WTC11 (cell line): ENCODE measurements at regions not wholly inside any gene's neighbourhood (a gene's known extent, or its start where the extent isn't known, plus 50 kb on each side); places are given as distances from the start of the nearest gene placed in this dataset.

ENCODE experiments used
- CREB1 ChIP-seq: sonication (generic); formaldehyde crosslinking; IDR thresholded peaks from 2 replicates; pipeline ENCODE4 v1.8.0; 2023; ENCODE audit warnings: mild to moderate bottlenecking, missing genetic modification reagents
- ELF4 ChIP-seq: sonication (generic); formaldehyde crosslinking; IDR thresholded peaks from 2 replicates; pipeline ENCODE4 v1.8.1; 2022; ENCODE audit warnings: low read depth, mild to moderate bottlenecking, moderate library complexity, missing genetic modification reagents
- FOXK1 ChIP-seq: sonication (generic); formaldehyde crosslinking; IDR thresholded peaks from 2 replicates; pipeline ENCODE4 v1.8.0; 2022; ENCODE audit warnings: mild to moderate bottlenecking, moderate library complexity, missing genetic modification reagents
- FOXP1 ChIP-seq: sonication (generic); formaldehyde crosslinking; IDR thresholded peaks from 2 replicates; pipeline ENCODE4 v1.8.0; 2022; ENCODE audit warnings: missing genetic modification reagents, mild to moderate bottlenecking, moderate library complexity, borderline replicate concordance
- JUN ChIP-seq: sonication (generic); formaldehyde crosslinking; IDR thresholded peaks from 2 replicates; pipeline ENCODE4 v1.8.0; 2023; ENCODE audit warnings: mild to moderate bottlenecking, missing genetic modification reagents
- NR1H2 ChIP-seq: sonication (generic); formaldehyde crosslinking; IDR thresholded peaks from 2 replicates; pipeline ENCODE4 v1.9.0; 2021; ENCODE audit warnings: mild to moderate bottlenecking, moderate library complexity, missing genetic modification reagents
- RELA ChIP-seq: sonication (generic); formaldehyde crosslinking; IDR thresholded peaks from 2 replicates; pipeline ENCODE4 v1.8.1; 2022; ENCODE audit warnings: missing genetic modification reagents, mild to moderate bottlenecking, borderline replicate concordance
- SMAD4 ChIP-seq: sonication (generic); formaldehyde crosslinking; IDR thresholded peaks from 2 replicates; pipeline ENCODE4 v1.8.0; 2022; ENCODE audit warnings: mild to moderate bottlenecking, missing genetic modification reagents
- SP1 ChIP-seq: sonication (generic); formaldehyde crosslinking; conservative IDR thresholded peaks from 2 replicates; pipeline ENCODE4 v1.8.1; 2022; ENCODE audit warnings: missing genetic modification reagents
- ZNF138 ChIP-seq: sonication (generic); formaldehyde crosslinking; conservative IDR thresholded peaks from 2 replicates; pipeline ENCODE4 v1.8.1; 2022; ENCODE audit warnings: mild to moderate bottlenecking, moderate library complexity, missing genetic modification reagents
- TF ChIP-seq, protein P1 (sequence below): fragments of 200-600 bp; IDR thresholded peaks from 2 replicates; pipeline ENCODE4 v1.8.0; 2022; ENCODE audit warnings: antibody characterized with exemption
- TF ChIP-seq, protein P2 (sequence below): sonication (generic); formaldehyde crosslinking; IDR thresholded peaks from 2 replicates; pipeline ENCODE4 v1.8.1; 2023; ENCODE audit warnings: mild to moderate bottlenecking, missing genetic modification reagents, moderate library complexity
- TF ChIP-seq, protein P3 (sequence below): sonication (generic); formaldehyde crosslinking; IDR thresholded peaks from 2 replicates; pipeline ENCODE4 v1.8.1; 2023; ENCODE audit warnings: mild to moderate bottlenecking, missing genetic modification reagents, borderline replicate concordance
- TF ChIP-seq, protein P4 (sequence below): sonication (generic); formaldehyde crosslinking; IDR thresholded peaks from 2 replicates; pipeline ENCODE4 v1.8.0; 2022; ENCODE audit warnings: mild to moderate bottlenecking, missing genetic modification reagents

DNA sequence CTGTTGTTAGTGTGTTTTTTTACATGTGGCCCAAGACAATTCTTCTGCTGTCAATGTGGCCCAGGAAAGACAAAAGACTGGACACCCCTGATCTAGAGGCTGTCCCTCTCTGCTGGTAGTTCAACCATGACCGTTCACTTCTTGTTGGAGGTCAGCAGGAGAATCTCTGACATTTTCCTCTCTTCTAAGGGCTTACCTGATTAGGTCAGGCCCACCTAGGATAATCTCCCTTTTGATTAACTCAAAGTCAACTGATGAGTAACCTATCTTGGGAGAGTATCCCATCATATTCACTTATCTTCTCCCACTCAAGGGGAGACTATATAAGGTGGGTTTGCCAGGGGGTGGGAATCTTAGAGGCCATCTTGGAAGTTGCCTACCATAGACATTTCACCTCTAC is 135.2 kb downstream of the BUB3 start:
- TF ChIP-seq NR1H2 (CRISPR knock-in tag), result no peak
- TF ChIP-seq CREB1, result no peak
- TF ChIP-seq, protein P1, sequence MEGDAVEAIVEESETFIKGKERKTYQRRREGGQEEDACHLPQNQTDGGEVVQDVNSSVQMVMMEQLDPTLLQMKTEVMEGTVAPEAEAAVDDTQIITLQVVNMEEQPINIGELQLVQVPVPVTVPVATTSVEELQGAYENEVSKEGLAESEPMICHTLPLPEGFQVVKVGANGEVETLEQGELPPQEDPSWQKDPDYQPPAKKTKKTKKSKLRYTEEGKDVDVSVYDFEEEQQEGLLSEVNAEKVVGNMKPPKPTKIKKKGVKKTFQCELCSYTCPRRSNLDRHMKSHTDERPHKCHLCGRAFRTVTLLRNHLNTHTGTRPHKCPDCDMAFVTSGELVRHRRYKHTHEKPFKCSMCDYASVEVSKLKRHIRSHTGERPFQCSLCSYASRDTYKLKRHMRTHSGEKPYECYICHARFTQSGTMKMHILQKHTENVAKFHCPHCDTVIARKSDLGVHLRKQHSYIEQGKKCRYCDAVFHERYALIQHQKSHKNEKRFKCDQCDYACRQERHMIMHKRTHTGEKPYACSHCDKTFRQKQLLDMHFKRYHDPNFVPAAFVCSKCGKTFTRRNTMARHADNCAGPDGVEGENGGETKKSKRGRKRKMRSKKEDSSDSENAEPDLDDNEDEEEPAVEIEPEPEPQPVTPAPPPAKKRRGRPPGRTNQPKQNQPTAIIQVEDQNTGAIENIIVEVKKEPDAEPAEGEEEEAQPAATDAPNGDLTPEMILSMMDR, result no peak
- TF ChIP-seq, protein P2, sequence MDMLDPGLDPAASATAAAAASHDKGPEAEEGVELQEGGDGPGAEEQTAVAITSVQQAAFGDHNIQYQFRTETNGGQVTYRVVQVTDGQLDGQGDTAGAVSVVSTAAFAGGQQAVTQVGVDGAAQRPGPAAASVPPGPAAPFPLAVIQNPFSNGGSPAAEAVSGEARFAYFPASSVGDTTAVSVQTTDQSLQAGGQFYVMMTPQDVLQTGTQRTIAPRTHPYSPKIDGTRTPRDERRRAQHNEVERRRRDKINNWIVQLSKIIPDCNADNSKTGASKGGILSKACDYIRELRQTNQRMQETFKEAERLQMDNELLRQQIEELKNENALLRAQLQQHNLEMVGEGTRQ (CRISPR knock-in tag), result no peak
- no peak for TF ChIP-seq FOXK1
- no peak for TF ChIP-seq JUN (CRISPR knock-in tag)
- TF ChIP-seq FOXP1 (CRISPR knock-in tag), result no peak
- no peak for TF ChIP-seq RELA
- TF ChIP-seq, protein P3, sequence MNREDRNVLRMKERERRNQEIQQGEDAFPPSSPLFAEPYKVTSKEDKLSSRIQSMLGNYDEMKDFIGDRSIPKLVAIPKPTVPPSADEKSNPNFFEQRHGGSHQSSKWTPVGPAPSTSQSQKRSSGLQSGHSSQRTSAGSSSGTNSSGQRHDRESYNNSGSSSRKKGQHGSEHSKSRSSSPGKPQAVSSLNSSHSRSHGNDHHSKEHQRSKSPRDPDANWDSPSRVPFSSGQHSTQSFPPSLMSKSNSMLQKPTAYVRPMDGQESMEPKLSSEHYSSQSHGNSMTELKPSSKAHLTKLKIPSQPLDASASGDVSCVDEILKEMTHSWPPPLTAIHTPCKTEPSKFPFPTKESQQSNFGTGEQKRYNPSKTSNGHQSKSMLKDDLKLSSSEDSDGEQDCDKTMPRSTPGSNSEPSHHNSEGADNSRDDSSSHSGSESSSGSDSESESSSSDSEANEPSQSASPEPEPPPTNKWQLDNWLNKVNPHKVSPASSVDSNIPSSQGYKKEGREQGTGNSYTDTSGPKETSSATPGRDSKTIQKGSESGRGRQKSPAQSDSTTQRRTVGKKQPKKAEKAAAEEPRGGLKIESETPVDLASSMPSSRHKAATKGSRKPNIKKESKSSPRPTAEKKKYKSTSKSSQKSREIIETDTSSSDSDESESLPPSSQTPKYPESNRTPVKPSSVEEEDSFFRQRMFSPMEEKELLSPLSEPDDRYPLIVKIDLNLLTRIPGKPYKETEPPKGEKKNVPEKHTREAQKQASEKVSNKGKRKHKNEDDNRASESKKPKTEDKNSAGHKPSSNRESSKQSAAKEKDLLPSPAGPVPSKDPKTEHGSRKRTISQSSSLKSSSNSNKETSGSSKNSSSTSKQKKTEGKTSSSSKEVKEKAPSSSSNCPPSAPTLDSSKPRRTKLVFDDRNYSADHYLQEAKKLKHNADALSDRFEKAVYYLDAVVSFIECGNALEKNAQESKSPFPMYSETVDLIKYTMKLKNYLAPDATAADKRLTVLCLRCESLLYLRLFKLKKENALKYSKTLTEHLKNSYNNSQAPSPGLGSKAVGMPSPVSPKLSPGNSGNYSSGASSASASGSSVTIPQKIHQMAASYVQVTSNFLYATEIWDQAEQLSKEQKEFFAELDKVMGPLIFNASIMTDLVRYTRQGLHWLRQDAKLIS (CRISPR knock-in tag), result no peak
- TF ChIP-seq SP1 (CRISPR knock-in tag), result no peak
- TF ChIP-seq, protein P4, sequence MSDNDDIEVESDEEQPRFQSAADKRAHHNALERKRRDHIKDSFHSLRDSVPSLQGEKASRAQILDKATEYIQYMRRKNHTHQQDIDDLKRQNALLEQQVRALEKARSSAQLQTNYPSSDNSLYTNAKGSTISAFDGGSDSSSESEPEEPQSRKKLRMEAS (CRISPR knock-in tag), result no peak
- no peak for TF ChIP-seq SMAD4 (CRISPR knock-in tag)
- no peak for TF ChIP-seq ELF4 (CRISPR knock-in tag)
- TF ChIP-seq ZNF138, result no peak
